SU-DHL-6 (cell line): ENCODE measurements at regions not wholly inside any gene's neighbourhood (a gene's known extent, or its start where the extent isn't known, plus 50 kb on each side); places are given as distances from the start of the nearest gene placed in this dataset.

Experiments
- H2AFZ ChIP-seq: fragments of 200-600 bp; sonication (generic); 2 replicates; pipeline ENCODE4 v1.6.1; 2014; ENCODE audit warnings: low read depth, mild to moderate bottlenecking, moderate library complexity, mixed read lengths, antibody characterized with exemption, low read length; ENCODE audit not compliant: severe bottlenecking
- H3F3A ChIP-seq: fragments of 200-600 bp; shearing (Covaris generic); 2 replicates; pipeline ENCODE4 v1.6.0; 2016; ENCODE audit warnings: antibody characterized with exemption, mild to moderate bottlenecking; ENCODE audit not compliant: insufficient read depth
- H3K27ac ChIP-seq: fragments of 200-600 bp; sonication (generic); 2 replicates; pipeline ENCODE4 v1.5.1; 2016; ENCODE audit warnings: low read depth, mild to moderate bottlenecking, low read length, moderate library complexity, mixed read lengths
- H3K27me3 ChIP-seq: fragments of 200-600 bp; sonication (generic), shearing (Covaris generic); 2 replicates; pipeline ENCODE4 v1.6.0; 2014; ENCODE audit warnings: mild to moderate bottlenecking, low read length
- H3K36me3 ChIP-seq: fragments of 200-600 bp; sonication (generic); 2 replicates; pipeline ENCODE4 v1.6.1; 2014; ENCODE audit warnings: mild to moderate bottlenecking, low read length, mixed read lengths
- H3K4me2 ChIP-seq: fragments of 300-600, 200-600 bp; shearing (Covaris generic), sonication (generic); 2 replicates; pipeline ENCODE4 v1.6.0; 2014; ENCODE audit warnings: low read length, low read depth, mild to moderate bottlenecking; ENCODE audit not compliant: poor library complexity, severe bottlenecking
- H3K4me3 ChIP-seq: fragments of 200-600 bp; sonication (generic); 2 replicates; pipeline ENCODE4 v1.5.1; 2014; ENCODE audit warnings: antibody characterized with exemption, low read length, mild to moderate bottlenecking, mixed read lengths; ENCODE audit not compliant: insufficient read depth, poor library complexity, severe bottlenecking
- H3K79me2 ChIP-seq: fragments of 200-600 bp; sonication (generic); 2 replicates; pipeline ENCODE4 v1.6.1; 2014; ENCODE audit warnings: mild to moderate bottlenecking, low read length, moderate library complexity; ENCODE audit not compliant: insufficient read depth
- H3K9ac ChIP-seq: fragments of 200-600 bp; sonication (generic); 2 replicates; pipeline ENCODE4 v1.7.0; 2014; ENCODE audit warnings: mild to moderate bottlenecking, low read length
- H3K9me2 ChIP-seq: fragments of 200-600 bp; sonication (generic); replicated peaks from 2 replicates; pipeline ENCODE4 v1.6.1; 2014; ENCODE audit warnings: low read length; ENCODE audit not compliant: insufficient read depth
- H3K9me3 ChIP-seq: fragments of 200-600 bp; sonication (generic); 2 replicates; pipeline ENCODE4 v1.6.1; 2014; ENCODE audit warnings: low read length, mixed read lengths; ENCODE audit not compliant: insufficient read depth
- H4K20me1 ChIP-seq: fragments of 200-600 bp; sonication (generic); 2 replicates; pipeline ENCODE4 v1.6.1; 2014; ENCODE audit warnings: low read depth, mild to moderate bottlenecking, antibody characterized with exemption, low read length, moderate library complexity, mixed read lengths
- CTCF ChIP-seq: fragments of 200-600 bp; sonication (generic); IDR thresholded peaks from one replicate; pipeline ENCODE4 v1.5.1; 2017; ENCODE audit warnings: antibody characterized with exemption, mild to moderate bottlenecking, low read length, moderate library complexity; ENCODE audit not compliant: insufficient read depth, poor library complexity, severe bottlenecking
- EZH2phosphoT487 ChIP-seq: fragments of 200-600 bp; sonication (generic), shearing (Covaris generic); conservative IDR thresholded peaks from 2 replicates; pipeline ENCODE4 v1.6.1; 2018; ENCODE audit warnings: mild to moderate bottlenecking, antibody characterized with exemption, low read length, moderate library complexity, mixed read lengths

DNA sequence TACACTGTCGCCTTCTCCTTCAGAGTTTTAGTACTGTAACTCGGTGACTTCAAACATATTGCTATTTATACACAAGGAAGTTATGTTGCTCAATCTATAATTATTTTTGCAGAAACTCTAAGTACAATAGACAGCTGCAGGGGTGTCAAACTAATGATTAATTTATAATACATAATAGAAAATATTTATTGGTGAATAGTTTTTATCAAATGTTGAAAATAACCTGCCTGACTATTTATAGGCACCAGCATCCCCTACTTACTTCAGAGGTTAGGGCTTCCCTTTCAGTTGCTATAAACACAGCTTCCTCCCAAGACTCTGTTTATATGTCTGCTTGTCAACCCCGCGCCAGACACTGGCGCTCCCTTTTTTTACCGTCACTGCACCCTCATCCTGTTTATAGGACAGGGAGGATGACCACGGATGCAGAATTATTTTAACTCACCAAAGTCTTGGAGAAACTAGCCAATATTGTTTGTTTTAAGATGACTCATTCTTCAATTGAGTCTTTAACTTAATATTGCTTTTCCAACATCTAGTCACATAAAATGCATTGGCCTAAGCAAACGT, 225.0 kb downstream of the ALDH8A1 start:
- Histone ChIP-seq H3K27ac (no peak overlapping the region), H3F3A (no peaks in the 10 kb centered on the region), H3K79me2 (no peaks in the 10 kb centered on the region), H3K36me3 (no peaks in the 10 kb centered on the region), H3K4me3 (no peak overlapping the region), H3K9me2 (no peaks in the 10 kb centered on the region), H3K9me3 (no peaks in the 10 kb centered on the region), H3K4me2 (no peak overlapping the region), H2AFZ (no peak overlapping the region), H4K20me1 (no peaks in the 10 kb centered on the region), H3K27me3 (0 out of 2 replicates have a peak, but pooled peaks cover 5% of the 10 kb centered on the region), H3K9ac (no peak overlapping the region)
- TF ChIP-seq CTCF (no peak), EZH2phosphoT487 (no peak)

DNA sequence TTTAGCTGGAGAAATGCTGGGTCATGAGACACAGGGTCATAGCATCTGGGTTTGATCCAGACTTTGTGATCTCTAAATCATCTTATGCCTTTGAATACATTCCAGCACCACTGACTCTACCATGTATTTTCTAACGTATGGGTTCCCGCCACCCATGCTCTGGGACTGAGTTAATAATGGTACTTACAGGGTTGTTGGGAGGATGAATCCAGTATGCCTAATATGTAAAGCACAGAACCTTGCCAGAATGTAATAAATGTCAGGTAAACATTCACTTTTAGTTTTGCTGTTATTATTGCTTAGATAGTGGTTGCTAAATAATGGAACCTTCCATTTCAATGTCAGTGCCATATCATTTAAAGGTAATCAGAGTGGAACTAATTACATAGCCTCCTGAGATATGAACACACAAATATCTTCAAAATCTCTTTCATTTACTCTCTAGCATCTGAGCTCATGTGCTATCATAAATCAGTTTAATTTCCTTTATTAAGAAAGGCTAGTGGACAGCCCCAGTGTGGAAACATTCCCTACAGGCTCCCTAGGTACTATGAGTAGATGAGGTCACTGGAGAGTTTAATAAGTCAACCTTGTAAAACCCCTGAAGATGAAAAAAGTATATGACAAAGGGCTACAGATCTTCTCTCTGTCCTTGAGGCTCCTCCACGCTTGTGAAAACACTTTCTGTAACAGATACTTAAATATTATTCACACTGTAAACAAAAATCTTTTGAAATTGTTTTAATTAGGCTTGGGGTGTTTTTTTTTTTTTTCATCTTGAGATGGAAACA, 226.6 kb downstream of the ALDH8A1 start:
- H3K9me3 ChIP-seq: no peaks in the 10 kb centered on the region
- TF ChIP-seq CTCF (no peak), EZH2phosphoT487 (no peak)

GRCh38 chr6:134722200-134722870, 227.6 kb downstream of the ALDH8A1 start:
- no peaks in the 10 kb centered on the region for H3K79me2 ChIP-seq
- 0 out of 2 replicates have a peak, but pooled peaks cover under 1% of the 10 kb centered on the region for H3K27me3 ChIP-seq
- H3K4me3 ChIP-seq: no peak overlapping the region
- H3K36me3 ChIP-seq: no peaks in the 10 kb centered on the region
- no peak for TF ChIP-seq EZH2phosphoT487
- no peak overlapping the region for H3K4me2 ChIP-seq
- H3K9me3 ChIP-seq: no peaks in the 10 kb centered on the region
- no peaks in the 10 kb centered on the region for H3F3A ChIP-seq
- no peak overlapping the region for H3K27ac ChIP-seq
- H2AFZ ChIP-seq: no peak overlapping the region
- no peak overlapping the region for H3K9ac ChIP-seq
- H4K20me1 ChIP-seq: no peaks in the 10 kb centered on the region
- H3K9me2 ChIP-seq: no peaks in the 10 kb centered on the region

More for the DNA sequence above, 226.6 kb downstream of the ALDH8A1 start:
- Histone ChIP-seq H3K36me3 (no peaks in the 10 kb centered on the region), H3K79me2 (no peaks in the 10 kb centered on the region), H2AFZ (no peak overlapping the region), H3K4me3 (no peak overlapping the region), H3K27ac (no peak overlapping the region), H4K20me1 (no peaks in the 10 kb centered on the region), H3K9me2 (no peaks in the 10 kb centered on the region), H3K9ac (no peak overlapping the region), H3K4me2 (no peak overlapping the region), H3K27me3 (0 out of 2 replicates have a peak, but pooled peaks cover 5% of the 10 kb centered on the region), H3F3A (no peaks in the 10 kb centered on the region)
